ENCODE measurements at regions not wholly inside any gene's neighbourhood (a gene's known extent, or its start where the extent isn't known, plus 50 kb on each side); places are given as distances from the start of the nearest gene placed in this dataset.

DNA sequence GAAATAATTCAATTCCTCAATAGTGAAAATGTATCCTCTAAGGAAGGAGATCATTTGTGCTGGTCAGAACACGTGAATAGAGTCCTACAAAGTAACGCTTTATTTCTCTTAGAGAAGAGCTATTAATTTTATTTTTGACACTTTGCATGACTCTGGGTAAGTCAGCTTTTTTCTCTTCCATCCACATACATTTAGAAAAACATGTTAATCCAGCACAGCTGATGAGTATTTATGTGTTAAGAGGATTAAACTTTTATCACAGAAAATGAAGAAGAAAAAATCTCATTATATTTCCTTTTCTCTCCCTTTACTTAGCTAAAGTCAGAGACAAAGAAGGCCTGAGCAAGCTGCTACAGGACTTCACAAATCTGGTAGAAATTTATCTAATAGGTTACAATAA lies 649.5 kb upstream of the CCDC179 start:
- no peak overlapping the region for H3K4me3 ChIP-seq (replicated peaks; ENCODE audit: low read depth, low read length)

DNA sequence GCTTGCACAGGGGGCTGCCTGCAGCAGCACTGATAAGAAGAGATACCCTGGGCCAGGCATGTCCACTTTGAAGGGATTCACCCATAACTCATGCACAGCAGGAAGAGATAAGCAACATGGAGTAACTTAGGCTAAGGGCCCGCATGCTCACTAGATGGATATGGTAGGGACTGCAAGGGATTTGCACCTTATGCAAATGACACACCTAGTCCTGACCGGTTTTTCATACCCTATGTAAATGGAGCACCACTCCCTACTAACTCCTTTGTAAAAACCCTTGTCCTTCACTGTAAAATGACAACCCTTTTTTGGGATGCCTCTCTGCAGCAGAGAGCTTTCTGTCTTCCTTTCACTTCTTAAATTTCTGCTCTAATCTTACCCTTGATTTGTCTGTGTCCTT lies 658.9 kb upstream of the CCDC179 start:
- H3K4me3 ChIP-seq (replicated peaks; ENCODE audit: low read depth, low read length), result no peak overlapping the region
- DNase-seq (ENCODE audit: low read depth), result no peak

More for the DNA sequence above, 649.5 kb upstream of the CCDC179 start:
- no peak for DNase-seq (ENCODE audit: low read depth)
- TF ChIP-seq, protein P1, sequence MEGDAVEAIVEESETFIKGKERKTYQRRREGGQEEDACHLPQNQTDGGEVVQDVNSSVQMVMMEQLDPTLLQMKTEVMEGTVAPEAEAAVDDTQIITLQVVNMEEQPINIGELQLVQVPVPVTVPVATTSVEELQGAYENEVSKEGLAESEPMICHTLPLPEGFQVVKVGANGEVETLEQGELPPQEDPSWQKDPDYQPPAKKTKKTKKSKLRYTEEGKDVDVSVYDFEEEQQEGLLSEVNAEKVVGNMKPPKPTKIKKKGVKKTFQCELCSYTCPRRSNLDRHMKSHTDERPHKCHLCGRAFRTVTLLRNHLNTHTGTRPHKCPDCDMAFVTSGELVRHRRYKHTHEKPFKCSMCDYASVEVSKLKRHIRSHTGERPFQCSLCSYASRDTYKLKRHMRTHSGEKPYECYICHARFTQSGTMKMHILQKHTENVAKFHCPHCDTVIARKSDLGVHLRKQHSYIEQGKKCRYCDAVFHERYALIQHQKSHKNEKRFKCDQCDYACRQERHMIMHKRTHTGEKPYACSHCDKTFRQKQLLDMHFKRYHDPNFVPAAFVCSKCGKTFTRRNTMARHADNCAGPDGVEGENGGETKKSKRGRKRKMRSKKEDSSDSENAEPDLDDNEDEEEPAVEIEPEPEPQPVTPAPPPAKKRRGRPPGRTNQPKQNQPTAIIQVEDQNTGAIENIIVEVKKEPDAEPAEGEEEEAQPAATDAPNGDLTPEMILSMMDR (IDR thresholded peaks at IDR 0.05; ENCODE audit: low read length, missing control alignments), result no peak

DNA sequence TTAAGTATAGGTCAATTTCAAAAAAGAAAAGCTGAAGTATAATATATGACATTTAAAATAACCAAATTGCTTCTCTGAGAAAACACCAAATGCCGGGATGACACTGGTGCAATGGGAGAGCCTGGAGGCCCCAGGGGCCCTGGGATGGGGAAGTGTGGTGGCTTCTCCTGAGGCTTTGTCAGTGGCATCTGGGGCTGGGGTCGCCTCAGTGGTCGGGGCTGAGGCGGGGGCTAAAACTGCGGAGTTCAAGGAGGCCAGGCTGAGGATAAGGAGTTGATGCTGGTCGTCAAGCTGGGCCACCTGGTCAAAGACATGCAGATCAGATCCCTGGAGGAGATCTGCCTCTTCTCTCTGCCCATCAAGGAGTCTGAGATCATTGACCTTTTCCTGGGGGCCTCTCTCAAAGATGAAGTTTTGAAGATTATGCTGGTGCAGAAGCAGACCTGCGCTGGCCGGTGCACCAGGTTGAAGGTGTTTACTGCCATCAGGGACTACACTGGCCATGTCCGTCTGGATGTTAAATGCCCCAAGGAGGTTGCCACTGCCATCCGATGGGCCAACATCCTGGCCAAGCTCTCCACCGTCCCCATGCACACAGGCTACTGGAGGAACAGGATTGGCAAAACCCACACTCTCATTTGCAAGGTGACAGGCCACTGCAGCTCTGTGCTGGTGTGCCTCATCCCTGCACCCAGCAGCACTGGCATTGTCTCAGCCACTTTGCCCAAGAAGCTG lies 660.1 kb upstream of the CCDC179 start:
- TF ChIP-seq, protein P1 (IDR thresholded peaks at IDR 0.05; ENCODE audit: low read length, missing control alignments), result no peak
- DNase-seq (ENCODE audit: low read depth), result no peak
- no peak overlapping the region for H3K4me3 ChIP-seq (replicated peaks; ENCODE audit: low read depth, low read length)

More for the DNA sequence above, 658.9 kb upstream of the CCDC179 start:
- TF ChIP-seq, protein P1 (IDR thresholded peaks at IDR 0.05; ENCODE audit: low read length, missing control alignments), result no peak

DNA sequence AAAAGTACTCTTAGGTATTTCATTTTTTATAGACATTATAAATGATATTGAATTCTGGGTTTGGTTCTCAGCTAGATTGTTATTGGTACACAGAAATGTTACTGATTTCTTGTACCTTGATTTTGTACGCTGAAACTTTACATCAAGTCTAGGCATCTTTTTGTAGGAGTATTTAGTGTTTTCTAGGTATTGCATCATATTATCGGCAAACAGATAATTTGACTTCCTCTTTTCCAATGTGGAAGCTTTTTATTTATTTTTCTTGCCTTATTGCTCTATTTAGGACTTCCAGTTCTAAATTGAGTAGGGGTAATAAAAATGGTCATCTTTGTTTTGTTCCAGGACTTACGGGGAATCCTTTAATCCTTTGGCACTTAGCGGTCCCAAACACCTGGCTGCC lies 676.6 kb upstream of the CCDC179 start:
- no peak overlapping the region for H3K4me3 ChIP-seq (replicated peaks; ENCODE audit: low read depth, low read length)
- no peak for DNase-seq (ENCODE audit: low read depth)
- TF ChIP-seq, protein P1 (IDR thresholded peaks at IDR 0.05; ENCODE audit: low read length, missing control alignments), result no peak

DNA sequence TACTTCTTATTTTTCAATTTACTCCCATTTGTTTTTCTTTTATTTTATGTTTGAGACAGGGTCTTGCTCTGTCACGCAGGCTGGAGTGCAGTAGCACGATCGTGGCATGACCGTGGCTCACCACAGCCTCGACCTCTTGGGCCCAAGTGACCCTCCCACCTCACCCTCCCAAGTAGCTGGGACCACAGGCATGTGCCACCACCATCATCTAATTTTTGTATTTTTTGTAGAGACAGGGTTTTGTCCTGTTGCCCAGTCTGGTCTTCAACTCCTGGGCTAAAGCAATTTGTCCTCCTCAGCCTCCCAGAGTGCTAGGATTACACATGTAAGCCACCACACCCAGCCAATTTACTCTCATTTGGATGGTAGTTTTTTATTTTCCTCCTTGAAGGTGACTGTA lies 679.3 kb upstream of the CCDC179 start:
- peak; percentile 1 for DNase-seq (ENCODE audit: low read depth)
- TF ChIP-seq, protein P1 (IDR thresholded peaks at IDR 0.05; ENCODE audit: low read length, missing control alignments), result no peak
- H3K4me3 ChIP-seq (replicated peaks; ENCODE audit: low read depth, low read length), result no peak overlapping the region

DNA sequence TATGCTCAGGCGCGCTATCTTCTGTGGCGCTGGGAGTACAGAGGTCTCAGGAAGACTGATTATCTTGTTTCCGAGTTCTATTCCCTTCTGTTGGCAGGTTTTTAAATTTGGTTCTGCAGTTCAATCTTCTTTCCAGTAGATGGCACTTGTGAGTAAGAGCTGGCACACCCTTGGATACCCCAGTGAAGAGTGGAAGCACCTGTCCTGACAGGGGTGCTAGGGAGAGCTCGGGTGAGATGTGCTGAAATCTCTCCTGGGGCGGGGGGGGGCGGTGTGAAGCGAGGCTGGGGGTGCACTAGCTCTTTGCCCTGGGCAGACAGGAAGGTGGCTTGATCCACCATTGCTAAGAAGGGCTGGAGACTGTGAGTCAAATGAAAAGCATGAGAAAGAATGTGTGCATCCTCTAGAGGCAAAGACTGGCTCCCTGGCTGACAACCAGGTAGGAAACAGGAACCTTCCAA lies 679.9 kb upstream of the CCDC179 start:
- no peak overlapping the region for H3K4me3 ChIP-seq (replicated peaks; ENCODE audit: low read depth, low read length)
- DNase-seq (ENCODE audit: low read depth), result peak; percentile 51
- TF ChIP-seq, protein P1 (IDR thresholded peaks at IDR 0.05; ENCODE audit: low read length, missing control alignments), result peak; percentile 80

DNA sequence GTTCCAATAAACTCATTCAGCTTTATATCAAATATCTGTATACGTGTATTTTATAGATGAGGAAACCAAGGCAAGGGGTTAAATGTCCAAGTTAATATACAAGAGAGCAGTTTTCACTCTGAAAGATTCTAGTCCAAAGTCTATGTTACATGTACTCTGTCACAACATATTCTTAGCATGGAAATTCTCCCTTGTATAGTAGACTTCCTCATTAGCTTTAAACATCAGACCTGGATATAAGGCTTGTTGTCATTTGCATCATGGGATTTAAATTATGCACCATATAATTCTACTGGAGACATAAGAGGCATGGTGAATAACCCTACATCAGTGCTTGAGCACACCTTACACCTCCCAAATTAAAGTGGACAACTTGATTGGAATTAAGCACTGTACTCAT lies 681.9 kb upstream of the CCDC179 start:
- TF ChIP-seq, protein P1 (IDR thresholded peaks at IDR 0.05; ENCODE audit: low read length, missing control alignments), result no peak
- DNase-seq (ENCODE audit: low read depth), result no peak
- H3K4me3 ChIP-seq (replicated peaks; ENCODE audit: low read depth, low read length), result no peak overlapping the region

Data from fibroblast of pulmonary artery (primary cell).